Kidney (tissue), 13 donors: ENCODE measurements at regions not wholly inside any gene's neighbourhood (a gene's known extent, or its start where the extent isn't known, plus 50 kb on each side); places are given as distances from the start of the nearest gene placed in this dataset.

Experiments used
- DNase-seq, 5 donors: peaks; one replicate each; pipeline ENCODE4 v3.0.0-alpha.2; 2013 to 2020
- FAIRE-seq: peaks from 2 replicates; lab custom pipeline; 2012; peaks lifted over from hg19 to GRCh38; lab: Jason Lieb, UNC
- H3K27ac ChIP-seq, 2 donors: one replicate each; pipeline ENCODE4 v1.7.0; 2013; ENCODE audit warnings: low read depth in 2 of 2, low read length in 2 of 2, inconsistent platforms in 1 of 2
- H3K27me3 ChIP-seq: one replicate; pipeline ENCODE4 v1.7.1; 2013; ENCODE audit warnings: low read length, inconsistent platforms; ENCODE audit not compliant: control insufficient read depth, insufficient read depth
- H3K36me3 ChIP-seq, 3 donors: one replicate each; pipeline versions ENCODE4 v1.7.0 to v1.7.1; 2013; ENCODE audit warnings: low read length in 3 of 3, control low read depth in 1 of 3, inconsistent platforms in 1 of 3; ENCODE audit not compliant: insufficient read depth in 3 of 3, control insufficient read depth in 2 of 3
- H3K4me1 ChIP-seq, 3 donors: one replicate each; pipeline versions ENCODE4 v1.7.0 to v1.7.1; 2013; ENCODE audit warnings: low read length in 3 of 3, inconsistent platforms in 1 of 3, low read depth in 1 of 3; ENCODE audit not compliant: control insufficient read depth in 2 of 3, insufficient read depth in 2 of 3
- H3K4me3 ChIP-seq, 3 donors: one replicate each; pipeline versions ENCODE4 v1.7.0 to v1.8.1; 2013; ENCODE audit warnings: low read length in 3 of 3, control low read depth in 1 of 3, inconsistent platforms in 1 of 3
- H3K9ac ChIP-seq, 3 donors: one replicate each; pipeline versions ENCODE4 v1.7.0 to v1.7.1; 2013; ENCODE audit warnings: low read length in 3 of 3, control low read depth in 1 of 3, inconsistent platforms in 1 of 3
- H3K9me3 ChIP-seq, 3 donors: one replicate each; pipeline versions ENCODE4 v1.7.0 to v1.7.1; 2013; ENCODE audit warnings: low read length in 3 of 3, control low read depth in 1 of 3, inconsistent platforms in 1 of 3; ENCODE audit not compliant: control insufficient read depth in 2 of 3, insufficient read depth in 1 of 3
- CTCF ChIP-seq: IDR thresholded peaks from 3 replicates; pipeline ENCODE4 v1.5.1; 2012; ENCODE audit warnings: mild to moderate bottlenecking, moderate library complexity, borderline replicate concordance; ENCODE audit not compliant: insufficient read depth; ENCODE audit errors: extremely low read depth
- intact Hi-C: fragments of 100-400 bp; cut with DNase I; formaldehyde crosslinking; loops from one replicate; pipeline ENCODE4 v1.11.1; 2022
- donor health status: control.
- donor health status: control.
- donor health status: control.
- donor health status: control.
- donor health status: control.
- donor health status: DM: yes; HTN: yes; CAD: no.
- donor health status: Normal renal cell carcinoma (clear cell type).

DNA sequence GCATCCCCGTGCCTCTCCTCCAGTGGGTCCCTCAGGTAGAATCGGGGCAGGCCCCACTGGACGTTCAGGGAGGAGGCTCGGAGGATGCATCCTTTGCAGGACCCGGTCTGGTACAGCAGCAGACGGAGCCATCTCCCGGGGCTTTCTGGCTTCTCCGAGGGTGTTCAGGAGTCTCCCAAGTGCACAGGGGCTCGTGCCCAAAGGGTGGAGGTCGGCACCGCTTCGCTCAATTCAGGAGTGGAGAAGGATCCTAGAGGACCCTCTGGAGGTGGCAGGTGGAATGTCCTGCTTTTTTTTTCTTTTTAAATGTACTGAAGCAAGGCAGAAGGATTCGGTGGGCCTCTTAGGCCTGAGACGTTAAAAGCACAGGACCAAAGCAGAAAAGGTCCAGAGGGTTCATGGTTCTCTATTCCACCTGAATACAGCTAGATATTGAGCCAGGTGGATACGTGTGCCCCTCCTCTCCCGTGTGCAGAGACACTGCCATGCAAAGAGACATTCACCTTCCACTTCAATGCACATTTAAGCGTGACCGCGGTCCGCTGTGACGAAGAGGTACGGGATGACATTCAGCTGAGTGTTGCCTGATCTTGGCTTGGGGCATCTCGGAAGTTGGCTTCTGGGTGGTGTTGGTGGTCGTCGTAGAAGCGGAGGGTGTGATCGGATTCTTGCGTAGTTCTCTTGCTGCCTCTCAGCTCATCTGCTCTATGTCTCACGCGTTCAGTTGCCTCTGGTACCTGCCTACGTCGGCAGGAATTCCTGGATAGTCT, 281.2 kb upstream of the AGTR2 start:
- Histone ChIP-seq H3K4me1 (no peaks in the 10 kb centered on the region), H3K27ac (no peak overlapping the region), H3K9ac (no peak overlapping the region), H3K4me3 (no peak overlapping the region), H3K36me3 (no peaks in the 10 kb centered on the region), H3K27me3 (no peaks in the 10 kb centered on the region), H3K9me3 (peaks cover 0 to 2% (median 0%) of the 10 kb centered on the region in 3 donors)
- intact Hi-C loops: no loop called here
- no peak for FAIRE-seq
- no peak for TF ChIP-seq CTCF
- no peak for DNase-seq

DNA sequence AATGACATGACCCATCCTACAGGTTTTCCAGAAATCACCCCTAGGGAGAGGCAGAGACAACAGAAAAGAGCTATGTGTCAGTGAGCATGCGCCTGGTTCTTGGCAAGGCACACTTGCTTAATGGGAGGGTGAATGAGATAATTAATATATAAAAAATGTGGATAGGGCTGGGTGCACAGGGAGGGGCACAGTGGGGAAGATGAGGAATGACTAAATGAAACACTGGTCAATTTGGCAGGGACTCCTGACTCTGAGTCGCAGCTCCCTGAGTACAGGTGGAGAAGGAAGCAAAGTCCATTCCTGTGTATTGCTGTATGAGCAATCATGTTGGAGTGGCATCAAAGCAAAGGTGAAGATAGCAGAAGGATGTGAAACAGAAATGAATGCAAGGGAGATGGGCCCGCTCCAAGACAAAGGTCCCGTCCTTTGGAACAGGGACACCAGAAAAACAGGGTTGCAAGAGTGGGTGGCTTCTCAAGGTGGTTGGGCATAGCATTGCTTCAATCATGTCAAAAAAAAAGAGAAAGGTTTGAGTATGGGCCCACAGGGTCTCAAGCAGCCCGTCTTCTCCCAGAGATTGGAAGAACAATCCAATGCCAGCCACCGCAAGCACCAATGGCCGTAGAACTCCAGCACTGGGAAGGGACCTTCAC, 278.4 kb upstream of the AGTR2 start:
- DNase-seq (no peak), FAIRE-seq (no peak)
- no peaks in the 10 kb centered on the region for H3K36me3 ChIP-seq
- intact Hi-C loops: no loop called here
- H3K9ac ChIP-seq: no peak overlapping the region
- peak overlapping the region in 1 of 2 donors; percentile 43 for H3K27ac ChIP-seq
- no peak overlapping the region for H3K4me3 ChIP-seq
- TF ChIP-seq CTCF: no peak
- peaks cover 0 to 2% (median 0%) of the 10 kb centered on the region in 3 donors for H3K9me3 ChIP-seq
- H3K4me1 ChIP-seq: no peaks in the 10 kb centered on the region
- no peaks in the 10 kb centered on the region for H3K27me3 ChIP-seq

DNA sequence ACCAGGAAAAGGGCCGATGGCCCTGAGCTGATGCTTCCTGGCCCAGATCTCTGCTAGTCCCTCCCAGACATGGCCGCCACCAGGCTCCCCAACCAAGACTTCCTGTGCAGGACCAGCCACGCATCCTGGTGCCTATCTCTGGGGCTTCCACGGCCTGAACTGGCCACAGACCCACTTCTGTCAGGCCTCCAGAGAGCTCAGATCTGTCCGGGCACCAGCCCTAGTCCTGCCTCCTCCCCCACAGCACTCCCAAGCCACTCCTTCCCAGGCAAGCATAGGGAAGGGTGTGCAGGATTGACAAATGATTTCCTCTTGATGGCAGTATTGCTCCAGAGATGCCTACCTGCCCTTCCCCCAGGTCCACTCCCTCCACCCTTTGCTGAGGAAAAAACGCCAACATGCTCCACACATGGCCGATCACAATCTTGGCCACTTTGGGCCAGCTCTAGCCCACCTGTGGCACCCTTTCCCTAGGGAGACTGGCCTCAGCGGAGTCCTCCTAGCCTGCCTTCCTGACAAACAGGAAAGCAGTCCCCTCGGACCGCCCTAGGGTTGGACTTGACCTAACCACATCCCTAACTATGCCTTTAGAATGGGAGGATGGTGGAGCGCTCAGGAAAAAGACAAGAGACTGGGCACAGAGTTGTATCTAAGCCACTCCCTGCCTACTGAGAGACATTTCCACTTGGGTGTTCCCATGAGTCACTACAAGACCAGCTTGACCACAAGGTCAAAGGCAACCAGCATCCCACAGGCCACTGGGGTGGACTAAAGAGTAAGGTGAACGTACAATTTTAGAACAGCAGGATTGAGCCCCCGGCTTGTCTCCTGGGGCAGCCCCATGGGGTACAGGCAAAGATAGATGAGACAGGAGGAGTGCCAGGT, 277.5 kb upstream of the AGTR2 start:
- Histone ChIP-seq H3K4me3 (peak overlapping the region in 1 of 3 donors; percentile 63), H3K27me3 (no peaks in the 10 kb centered on the region), H3K9ac (peak overlapping the region in 1 of 3 donors; percentile 36), H3K9me3 (peaks cover 0 to 2% (median 0%) of the 10 kb centered on the region in 3 donors), H3K36me3 (no peaks in the 10 kb centered on the region), H3K4me1 (no peaks in the 10 kb centered on the region), H3K27ac (peak overlapping the region in 1 of 2 donors; percentile 43)
- TF ChIP-seq CTCF: peak; percentile 50
- DNase-seq (peak in 3 of 5 donors; percentile 81 to 88 (median 84)), FAIRE-seq (no peak)
- intact Hi-C loops: no loop called here
